ACC112 (cell line): ENCODE measurements at regions not wholly inside any gene's neighbourhood (a gene's known extent, or its start where the extent isn't known, plus 50 kb on each side); places are given as distances from the start of the nearest gene placed in this dataset.
"Not testable (repeated sequence)": the region's sequence is repeated elsewhere in the genome, so short reads cannot be mapped to it uniquely, and the experiment has no call there.

ENCODE experiments used
- H2AFZ ChIP-seq: fragments of 200-600 bp; sonication (generic); one replicate; pipeline ENCODE4 v1.6.0; 2017; ENCODE audit warnings: antibody characterized with exemption, low read length; ENCODE audit not compliant: unreplicated experiment
- H3K27ac ChIP-seq: fragments of 200-600 bp; sonication (generic); 2 replicates; pipeline ENCODE4 v1.5.1; 2014; ENCODE audit warnings: low read depth, mild to moderate bottlenecking, antibody characterized with exemption, low read length, moderate library complexity
- H3K27me3 ChIP-seq: fragments of 200-600 bp; sonication (generic); 2 replicates; pipeline ENCODE4 v1.6.1; 2014; ENCODE audit warnings: mild to moderate bottlenecking, antibody characterized with exemption, low read length, moderate library complexity, mixed read lengths; ENCODE audit not compliant: insufficient read depth
- H3K36me3 ChIP-seq: fragments of 200-600 bp; sonication (generic); 2 replicates; pipeline ENCODE4 v1.6.1; 2016; ENCODE audit warnings: mild to moderate bottlenecking, antibody characterized with exemption, low read length, moderate library complexity, mixed read lengths; ENCODE audit not compliant: insufficient read depth
- H3K4me1 ChIP-seq: fragments of 200-600 bp; sonication (generic); one replicate; pipeline ENCODE4 v1.6.1; 2016; ENCODE audit warnings: low read length, mixed read lengths; ENCODE audit not compliant: insufficient read depth, unreplicated experiment, control insufficient read depth
- H3K4me3 ChIP-seq: fragments of 200-600 bp; sonication (generic); 2 replicates; pipeline ENCODE4 v1.5.1; 2014; ENCODE audit warnings: mild to moderate bottlenecking, low read depth, low read length
- H3K79me2 ChIP-seq: fragments of 200-600 bp; sonication (generic); one replicate; pipeline ENCODE4 v1.6.0; 2016; ENCODE audit warnings: low read length; ENCODE audit not compliant: control insufficient read depth, unreplicated experiment, insufficient read depth

- Histone ChIP-seq H2AFZ (no peak overlapping the region), H3K4me3 (no peak overlapping the region), H3K27ac (no peak overlapping the region), H3K27me3 (no peaks in the 10 kb centered on the region), H3K36me3 (no peaks in the 10 kb centered on the region), H3K4me1 (peaks cover 6% of the 10 kb centered on the region), H3K79me2 (no peaks in the 10 kb centered on the region)
Observed at GRCh38 chr2:54050445-54050844, 65.0 kb upstream of the ACYP2 start.

DNA sequence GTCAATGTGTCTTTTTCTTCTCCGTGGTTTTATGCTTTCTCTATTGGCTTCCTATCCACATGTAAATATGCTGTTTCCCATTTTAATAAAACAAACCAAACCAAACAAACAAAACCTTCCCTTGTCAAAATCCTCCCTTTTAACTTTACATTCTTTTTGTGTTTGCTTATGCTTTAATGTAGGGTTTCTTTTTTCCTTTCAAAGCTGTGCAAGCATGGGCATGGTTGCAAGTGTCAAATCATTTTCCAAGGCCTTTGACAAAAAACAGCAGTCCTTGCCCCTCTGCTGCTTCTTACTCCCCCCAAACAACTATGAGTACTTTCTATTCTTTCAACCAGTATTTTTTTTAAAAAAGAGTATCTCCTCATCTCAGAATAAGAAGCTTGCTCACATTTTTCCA is 66.0 kb upstream of the ACYP2 start:
- H2AFZ ChIP-seq = no peak overlapping the region
- H3K27me3 ChIP-seq = no peaks in the 10 kb centered on the region
- no peaks in the 10 kb centered on the region for H3K79me2 ChIP-seq
- H3K4me1 ChIP-seq = peaks cover 5% of the 10 kb centered on the region
- no peak overlapping the region for H3K4me3 ChIP-seq
- H3K36me3 ChIP-seq = no peaks in the 10 kb centered on the region
- H3K27ac ChIP-seq = no peak overlapping the region

GRCh38 chr2:54048896-54049295 is 66.5 kb upstream of the ACYP2 start:
- H3K79me2 ChIP-seq, H3K27ac ChIP-seq, H3K36me3 ChIP-seq, H3K4me1 ChIP-seq, H2AFZ ChIP-seq, H3K27me3 ChIP-seq, H3K4me3 ChIP-seq: not testable (repeated sequence)

DNA sequence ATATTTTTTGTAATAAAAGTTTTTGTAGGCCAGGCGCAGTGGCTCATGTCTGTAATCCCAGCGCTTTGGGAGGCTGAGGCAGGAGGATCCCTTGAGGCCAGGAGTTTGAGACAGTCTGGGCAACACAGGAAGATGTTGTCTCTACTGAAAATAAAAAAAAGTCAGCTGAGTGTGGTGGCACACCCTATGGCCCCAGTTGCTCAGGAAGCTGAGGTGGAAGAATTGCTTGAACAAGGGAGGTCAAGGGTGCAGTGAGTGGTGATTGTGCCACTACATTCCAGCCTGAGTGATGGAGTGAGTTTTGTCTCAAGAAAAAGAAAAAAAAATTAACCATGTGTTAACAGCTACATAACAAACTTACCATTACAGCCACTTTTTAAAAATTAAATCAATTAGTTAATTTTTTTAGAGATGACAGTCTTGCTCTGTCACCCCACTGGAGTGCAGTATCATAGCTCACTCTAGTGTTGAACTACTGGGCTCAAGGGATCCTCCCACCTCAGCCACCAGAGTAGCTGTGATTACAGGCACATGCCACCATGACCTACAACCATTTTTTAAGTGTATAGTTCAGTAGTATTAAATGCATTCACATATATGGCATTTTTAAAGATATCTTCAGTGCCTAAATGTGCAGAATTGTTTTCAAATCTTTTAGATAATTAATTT is 67.2 kb upstream of the ACYP2 start:
- Histone ChIP-seq H3K4me3 (no peak overlapping the region), H3K36me3 (no peaks in the 10 kb centered on the region), H3K27ac (no peak overlapping the region), H3K79me2 (no peaks in the 10 kb centered on the region), H3K27me3 (no peaks in the 10 kb centered on the region), H2AFZ (no peak overlapping the region), H3K4me1 (no peaks in the 10 kb centered on the region)

- Histone ChIP-seq H3K4me3 (no peak overlapping the region), H3K27me3 (no peaks in the 10 kb centered on the region), H3K36me3 (no peaks in the 10 kb centered on the region), H2AFZ (no peak overlapping the region), H3K4me1 (peaks cover under 1% of the 10 kb centered on the region), H3K79me2 (no peaks in the 10 kb centered on the region), H3K27ac (no peak overlapping the region)
Observed at GRCh38 chr2:54047658-54048057, 67.8 kb upstream of the ACYP2 start.

- Histone ChIP-seq H2AFZ (no peak overlapping the region), H3K27me3 (no peaks in the 10 kb centered on the region), H3K36me3 (no peaks in the 10 kb centered on the region), H3K4me1 (peaks cover 6% of the 10 kb centered on the region), H3K4me3 (no peak overlapping the region), H3K79me2 (no peaks in the 10 kb centered on the region), H3K27ac (no peak overlapping the region)
Observed at GRCh38 chr2:54047091-54047490, 68.3 kb upstream of the ACYP2 start.

DNA sequence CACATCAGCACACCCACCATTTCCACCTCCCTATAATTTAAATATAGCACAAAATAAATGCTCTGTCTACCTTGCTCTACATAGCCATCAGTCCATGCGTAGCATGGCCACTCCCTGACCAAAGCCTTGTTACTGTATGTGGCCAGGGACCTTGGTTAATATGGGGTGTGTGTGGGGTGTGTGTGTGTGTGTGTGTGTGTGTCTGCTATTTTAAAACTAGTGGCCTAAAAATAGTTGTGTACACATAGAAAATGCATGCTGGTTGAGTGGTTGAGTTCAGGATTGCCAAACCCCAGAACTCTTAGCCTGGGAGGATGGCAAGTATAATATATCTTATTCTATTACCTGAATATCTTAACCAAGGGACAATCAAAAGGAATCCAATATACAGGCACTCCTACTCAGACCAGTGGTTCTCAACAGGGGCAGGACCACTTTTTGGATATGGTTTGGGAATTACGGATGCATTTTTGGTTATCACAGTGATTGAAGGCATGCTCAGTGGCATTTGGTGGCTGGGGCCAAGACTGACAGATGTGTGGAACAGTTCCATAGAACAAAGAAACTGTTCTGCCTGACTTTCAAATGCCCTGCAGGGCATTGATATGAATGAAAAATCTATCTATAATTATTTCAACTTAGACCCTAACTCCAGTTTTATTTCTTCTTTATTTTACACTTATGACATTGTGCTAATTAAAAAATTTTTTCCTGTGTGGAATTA is 72.3 kb upstream of the PSME4 start:
- no peaks in the 10 kb centered on the region for H3K79me2 ChIP-seq
- no peak overlapping the region for H3K27ac ChIP-seq

GRCh38 chr2:54042341-54042740 is 71.5 kb upstream of the PSME4 start:
- no peak overlapping the region for H3K27ac ChIP-seq
- peaks cover 20% of the 10 kb centered on the region for H3K4me1 ChIP-seq
- no peak overlapping the region for H3K4me3 ChIP-seq
- H3K36me3 ChIP-seq = no peaks in the 10 kb centered on the region
- no peaks in the 10 kb centered on the region for H3K27me3 ChIP-seq
- H3K79me2 ChIP-seq = no peaks in the 10 kb centered on the region
- H2AFZ ChIP-seq = no peak overlapping the region

More for the DNA sequence above, 72.3 kb upstream of the PSME4 start:
- no peak overlapping the region for H3K4me3 ChIP-seq
- H3K36me3 ChIP-seq = no peaks in the 10 kb centered on the region
- H3K27me3 ChIP-seq = no peaks in the 10 kb centered on the region
- no peak overlapping the region for H2AFZ ChIP-seq
- peaks cover 20% of the 10 kb centered on the region for H3K4me1 ChIP-seq

GRCh38 chr2:54041135-54041534 is 70.3 kb upstream of the PSME4 start:
- H3K27ac ChIP-seq = no peak overlapping the region
- peaks cover 20% of the 10 kb centered on the region for H3K4me1 ChIP-seq
- no peak overlapping the region for H2AFZ ChIP-seq

DNA sequence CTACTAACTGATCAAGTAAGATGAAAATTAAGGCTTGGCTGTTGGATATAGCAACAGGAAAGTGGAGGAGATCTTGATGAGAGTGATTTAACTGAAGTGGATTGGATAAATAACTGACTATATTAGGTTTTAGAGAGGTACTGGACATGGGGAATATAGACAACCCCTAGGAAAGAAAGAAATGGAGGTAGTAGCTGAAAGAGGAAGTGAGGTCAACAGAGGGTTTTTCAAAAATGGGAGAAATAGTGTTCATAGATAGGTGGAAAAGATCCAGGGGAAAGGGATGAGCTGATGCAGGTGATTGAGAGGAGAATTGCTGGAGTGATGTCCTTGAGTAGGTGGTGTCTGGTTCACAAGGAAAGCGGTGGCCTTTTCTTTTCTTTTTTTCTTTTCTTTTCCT is 69.9 kb upstream of the PSME4 start:
- peak overlapping the region; percentile 30 for H3K27ac ChIP-seq
- peaks cover 20% of the 10 kb centered on the region for H3K4me1 ChIP-seq
- H2AFZ ChIP-seq = no peak overlapping the region
- no peaks in the 10 kb centered on the region for H3K79me2 ChIP-seq
- no peak overlapping the region for H3K4me3 ChIP-seq
- H3K27me3 ChIP-seq = no peaks in the 10 kb centered on the region
- H3K36me3 ChIP-seq = no peaks in the 10 kb centered on the region

More at GRCh38 chr2:54041135-54041534, 70.3 kb upstream of the PSME4 start:
- H3K4me3 ChIP-seq = no peak overlapping the region
- no peaks in the 10 kb centered on the region for H3K79me2 ChIP-seq
- no peaks in the 10 kb centered on the region for H3K36me3 ChIP-seq
- H3K27me3 ChIP-seq = no peaks in the 10 kb centered on the region

DNA sequence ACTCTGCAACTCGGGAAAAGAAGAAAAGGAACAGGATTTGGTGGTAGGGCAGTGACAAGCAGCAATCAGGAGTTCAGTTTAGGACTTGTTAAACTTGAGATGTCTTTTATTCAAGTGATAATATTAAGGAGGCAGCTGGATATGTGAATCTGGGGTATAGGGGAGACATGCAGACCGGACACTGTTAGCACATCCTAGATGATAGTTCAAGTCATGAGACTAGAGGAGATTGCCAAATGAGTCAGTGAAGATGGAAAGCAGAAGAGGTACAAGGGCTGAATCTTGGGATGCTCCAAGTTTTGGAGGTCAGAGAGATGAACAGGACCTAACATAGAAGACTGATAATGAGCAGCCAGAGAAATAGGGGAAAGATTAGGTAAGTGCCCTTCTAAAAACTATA is 69.5 kb upstream of the PSME4 start:
- no peaks in the 10 kb centered on the region for H3K79me2 ChIP-seq

More for the DNA sequence above, 69.5 kb upstream of the PSME4 start:
- no peaks in the 10 kb centered on the region for H3K36me3 ChIP-seq
- H3K27ac ChIP-seq = peak overlapping the region; percentile 30; the same call in 1 of the 2 replicates
- H2AFZ ChIP-seq = no peak overlapping the region
- H3K27me3 ChIP-seq = no peaks in the 10 kb centered on the region
- no peak overlapping the region for H3K4me3 ChIP-seq
- peaks cover 20% of the 10 kb centered on the region for H3K4me1 ChIP-seq
